ENCODE measurements at regions not wholly inside any gene's neighbourhood (a gene's known extent, or its start where the extent isn't known, plus 50 kb on each side); places are given as distances from the start of the nearest gene placed in this dataset.

- TF ChIP-seq CTCF (IDR thresholded peaks at IDR 0.05), result no peak
- no peak for TF ChIP-seq POLR2A (IDR thresholded peaks at IDR 0.05)
Measured at GRCh38 chr14:51401756-51402155, 161.7 kb downstream of the TMX1 start.
